Activated CD8-positive, alpha-beta T cell treated with anti-CD3 and anti-CD28 coated beads for 36 hours (primary cell): ENCODE measurements at regions not wholly inside any gene's neighbourhood (a gene's known extent, or its start where the extent isn't known, plus 50 kb on each side); places are given as distances from the start of the nearest gene placed in this dataset.

Source experiments
- ATAC-seq: fragments of 200-7000 bp; cut with Tn5 transposase; one replicate; pipeline ENCODE4 v1.10.0; 2021; ENCODE audit warnings: mild to moderate bottlenecking, moderate library complexity
- CTCF ChIA-PET: fragments of 350-600 bp; sonication (Branson Sonifier 250); formaldehyde crosslinking; loops from one replicate; lab custom pipeline; 2021; ENCODE audit warnings: antibody characterized with exemption; lab: Charles Lee
- POLR2A ChIA-PET: fragments of 350-600 bp; sonication (Branson Sonifier 250); formaldehyde crosslinking; loops from one replicate; lab custom pipeline; 2021; ENCODE audit warnings: antibody characterized with exemption; lab: Charles Lee
- DNase-seq: peaks from one replicate; pipeline ENCODE4 v3.0.0-alpha.2; 2020
- H3K27ac Mint-ChIP-seq: one replicate; pipeline ENCODE4 v1.8.0; 2021; ENCODE audit warnings: mild to moderate bottlenecking, mixed read lengths
- H3K27me3 Mint-ChIP-seq: one replicate; pipeline ENCODE4 v1.8.0; 2021; ENCODE audit warnings: mixed read lengths
- H3K36me3 Mint-ChIP-seq: one replicate; pipeline ENCODE4 v1.8.0; 2021; ENCODE audit warnings: low read depth, mixed read lengths
- H3K4me1 Mint-ChIP-seq: one replicate; pipeline ENCODE4 v1.8.0; 2021; ENCODE audit warnings: low read depth, mixed read lengths
- H3K4me3 Mint-ChIP-seq: one replicate; pipeline ENCODE4 v1.8.0; 2021; ENCODE audit warnings: mild to moderate bottlenecking, moderate library complexity, mixed read lengths
- H3K9me3 Mint-ChIP-seq: one replicate; pipeline ENCODE4 v1.8.0; 2021; ENCODE audit warnings: mixed read lengths
- intact Hi-C: fragments of 100-400 bp; cut with micrococcal nuclease; formaldehyde crosslinking; loops from one replicate; pipeline ENCODE4 v1.10.0; 2022
- TF ChIP-seq, protein P1 (sequence below): fragments of 200-600 bp; IDR thresholded peaks from one replicate; pipeline ENCODE4 v1.8.0; 2022; ENCODE audit warnings: antibody characterized with exemption, mild to moderate bottlenecking

DNA sequence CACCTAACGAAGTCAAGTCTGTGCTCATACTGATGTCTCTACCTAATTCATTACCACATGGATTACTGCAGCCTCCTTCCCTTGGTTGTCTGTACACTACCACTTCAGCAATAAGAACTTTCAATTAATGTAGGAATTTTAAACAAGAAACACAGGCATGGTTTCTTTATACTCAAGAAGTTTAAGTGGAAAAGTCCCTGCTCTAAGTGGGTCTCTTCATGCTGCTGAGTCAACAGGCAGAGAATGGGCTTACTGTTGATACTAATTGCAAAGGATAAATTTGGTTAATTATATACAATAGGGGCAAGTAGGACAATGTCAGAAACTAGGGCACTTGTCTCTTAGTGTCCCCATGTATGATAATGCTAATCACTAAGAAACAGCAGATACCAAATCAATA, 392.6 kb downstream of the DSEL start:
- intact Hi-C loops, result no loop called here
- DNase-seq, result no peak
- ChIA-PET CTCF (no interaction called here), POLR2A (no interaction called here)
- H3K27me3 Mint-ChIP-seq, result no peaks in the 10 kb centered on the region
- no peaks in the 10 kb centered on the region for H3K9me3 Mint-ChIP-seq
- H3K27ac Mint-ChIP-seq, result no peak overlapping the region
- no peaks in the 10 kb centered on the region for H3K36me3 Mint-ChIP-seq
- no peak for ATAC-seq
- TF ChIP-seq, protein P1, sequence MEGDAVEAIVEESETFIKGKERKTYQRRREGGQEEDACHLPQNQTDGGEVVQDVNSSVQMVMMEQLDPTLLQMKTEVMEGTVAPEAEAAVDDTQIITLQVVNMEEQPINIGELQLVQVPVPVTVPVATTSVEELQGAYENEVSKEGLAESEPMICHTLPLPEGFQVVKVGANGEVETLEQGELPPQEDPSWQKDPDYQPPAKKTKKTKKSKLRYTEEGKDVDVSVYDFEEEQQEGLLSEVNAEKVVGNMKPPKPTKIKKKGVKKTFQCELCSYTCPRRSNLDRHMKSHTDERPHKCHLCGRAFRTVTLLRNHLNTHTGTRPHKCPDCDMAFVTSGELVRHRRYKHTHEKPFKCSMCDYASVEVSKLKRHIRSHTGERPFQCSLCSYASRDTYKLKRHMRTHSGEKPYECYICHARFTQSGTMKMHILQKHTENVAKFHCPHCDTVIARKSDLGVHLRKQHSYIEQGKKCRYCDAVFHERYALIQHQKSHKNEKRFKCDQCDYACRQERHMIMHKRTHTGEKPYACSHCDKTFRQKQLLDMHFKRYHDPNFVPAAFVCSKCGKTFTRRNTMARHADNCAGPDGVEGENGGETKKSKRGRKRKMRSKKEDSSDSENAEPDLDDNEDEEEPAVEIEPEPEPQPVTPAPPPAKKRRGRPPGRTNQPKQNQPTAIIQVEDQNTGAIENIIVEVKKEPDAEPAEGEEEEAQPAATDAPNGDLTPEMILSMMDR, result no peak
- H3K4me3 Mint-ChIP-seq, result no peak overlapping the region
- no peaks in the 10 kb centered on the region for H3K4me1 Mint-ChIP-seq

DNA sequence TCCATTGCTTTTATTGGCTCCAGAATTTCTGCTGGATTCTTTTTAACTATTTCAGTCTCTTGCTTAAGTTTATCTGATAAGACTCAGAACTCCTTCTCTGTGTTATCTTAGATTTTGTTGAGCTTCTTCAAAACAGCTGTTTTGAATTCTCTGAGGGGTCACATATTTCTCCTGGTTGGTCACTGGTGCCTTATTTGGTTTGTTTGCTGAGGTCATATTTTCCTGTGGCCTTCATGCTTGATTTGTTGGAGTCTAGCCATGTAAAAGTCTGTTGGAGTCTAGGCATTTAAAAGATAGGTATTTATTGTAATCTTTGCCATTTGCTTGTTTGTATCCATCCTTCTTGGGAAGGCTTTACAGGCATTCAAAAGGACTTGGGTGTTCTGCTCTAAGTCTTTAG, 398.7 kb downstream of the DSEL start:
- DNase-seq (no peak), ATAC-seq (no peak)
- POLR2A ChIA-PET, result no interaction called here
- CTCF ChIA-PET, result no interaction called here
- Mint-ChIP-seq H3K4me1 (no peaks in the 10 kb centered on the region), H3K9me3 (no peaks in the 10 kb centered on the region), H3K27me3 (no peaks in the 10 kb centered on the region), H3K4me3 (no peak overlapping the region), H3K36me3 (no peaks in the 10 kb centered on the region), H3K27ac (no peak overlapping the region)
- TF ChIP-seq, protein P1, result no peak
- intact Hi-C loops, result no loop called here

DNA sequence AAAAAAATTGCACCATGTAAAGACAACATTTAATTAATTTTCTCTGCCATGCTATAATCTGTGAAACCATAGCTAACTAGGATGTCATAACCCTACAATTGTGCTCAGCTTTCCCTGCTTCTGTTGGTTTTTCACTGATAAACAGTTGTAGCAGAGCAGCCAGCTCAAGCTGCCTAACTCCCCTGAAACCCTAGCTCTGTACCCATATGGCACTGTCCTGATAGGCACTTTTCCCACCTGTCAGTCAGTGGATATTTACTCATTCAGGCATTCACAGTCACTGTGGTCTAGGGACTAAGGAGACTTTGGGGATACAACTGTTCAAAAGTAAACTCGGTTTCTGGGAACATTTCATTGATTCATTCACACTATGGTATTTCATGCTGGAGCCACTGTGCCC, 407.0 kb downstream of the DSEL start:
- POLR2A ChIA-PET, result no interaction called here

DNA sequence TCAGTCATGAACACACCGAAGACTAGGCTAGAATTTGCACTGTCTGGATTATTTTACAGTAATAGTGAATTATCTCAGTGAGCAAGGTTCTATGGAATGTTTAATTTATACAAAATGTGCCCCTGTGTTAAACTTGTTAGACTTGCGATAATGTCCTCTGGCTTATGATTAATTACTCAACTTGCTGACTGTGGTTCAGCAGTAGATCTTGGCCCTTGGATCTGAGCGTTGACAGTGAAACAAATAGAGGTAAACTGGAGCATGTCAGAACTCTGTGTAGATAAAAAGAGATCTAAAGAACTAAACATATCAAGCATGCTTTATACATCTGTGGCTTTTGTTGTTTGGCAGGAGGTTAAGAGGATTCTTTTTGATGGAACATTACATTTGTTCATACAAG, 407.6 kb downstream of the DSEL start:
- no peak for ATAC-seq
- no peaks in the 10 kb centered on the region for H3K9me3 Mint-ChIP-seq
- CTCF ChIA-PET, result no interaction called here

More for the DNA sequence above, 407.0 kb downstream of the DSEL start:
- H3K27ac Mint-ChIP-seq, result no peak overlapping the region
- H3K36me3 Mint-ChIP-seq, result no peaks in the 10 kb centered on the region
- TF ChIP-seq, protein P1, result no peak
- CTCF ChIA-PET, result no interaction called here
- H3K4me3 Mint-ChIP-seq, result no peak overlapping the region
- no peak for DNase-seq
- H3K9me3 Mint-ChIP-seq, result no peaks in the 10 kb centered on the region
- intact Hi-C loops, result no loop called here
- no peak for ATAC-seq
- no peaks in the 10 kb centered on the region for H3K27me3 Mint-ChIP-seq
- no peaks in the 10 kb centered on the region for H3K4me1 Mint-ChIP-seq

DNA sequence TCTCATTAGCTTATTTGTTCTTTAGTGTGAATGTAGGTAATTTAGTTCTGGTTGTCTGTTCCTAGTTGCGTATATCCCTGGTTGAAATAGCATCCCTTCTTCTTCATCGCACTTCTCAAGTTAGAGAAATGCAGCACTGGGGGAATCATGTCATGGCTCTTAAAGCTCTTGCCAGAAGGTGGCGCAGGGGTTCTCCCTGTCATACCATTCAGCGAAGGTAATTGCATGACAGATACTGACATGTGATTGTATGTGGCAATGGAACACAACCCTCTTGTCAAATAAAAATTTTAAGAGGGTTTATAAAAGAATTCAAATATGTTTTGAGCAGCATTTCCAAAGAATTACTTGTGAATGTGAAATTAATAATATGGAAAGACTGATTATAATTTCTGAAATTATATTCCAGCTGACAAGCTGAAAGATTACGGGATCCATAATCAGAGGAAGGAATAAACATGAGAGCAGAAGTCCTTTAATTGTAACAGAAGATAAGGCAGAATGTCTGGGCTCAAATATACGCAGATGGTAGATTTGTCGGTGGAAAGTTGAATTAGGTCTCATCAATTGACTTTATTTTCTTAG, 411.7 kb downstream of the DSEL start:
- Mint-ChIP-seq H3K4me1 (no peaks in the 10 kb centered on the region), H3K27me3 (peaks cover 3% of the 10 kb centered on the region), H3K36me3 (no peaks in the 10 kb centered on the region), H3K9me3 (no peaks in the 10 kb centered on the region), H3K27ac (no peak overlapping the region), H3K4me3 (no peak overlapping the region)
- POLR2A ChIA-PET, result no interaction called here
- CTCF ChIA-PET, result interaction anchor here (0.7 to 3.0 kb wide), 6 partner anchors 15 to 96 kb away, joined by 3 to 25 read pairs (median 4); no protein-coding TSS in a partner anchor
- intact Hi-C loops, result loop anchor here (2.0 kb wide), 1 partner anchor 96 kb away; no protein-coding TSS in a partner anchor
- TF ChIP-seq, protein P1, result peak; percentile 66
- DNase-seq (peak; percentile 74), ATAC-seq (peak; percentile 79)

More for the DNA sequence above, 407.6 kb downstream of the DSEL start:
- TF ChIP-seq, protein P1, result no peak
- no peak overlapping the region for H3K27ac Mint-ChIP-seq
- POLR2A ChIA-PET, result no interaction called here
- intact Hi-C loops, result no loop called here
- H3K4me1 Mint-ChIP-seq, result no peaks in the 10 kb centered on the region
- H3K36me3 Mint-ChIP-seq, result no peaks in the 10 kb centered on the region
- no peak for DNase-seq
- peaks cover under 1% of the 10 kb centered on the region for H3K27me3 Mint-ChIP-seq
- no peak overlapping the region for H3K4me3 Mint-ChIP-seq
